Cardiac fibroblast (primary cell): ENCODE measurements at regions not wholly inside any gene's neighbourhood (a gene's known extent, or its start where the extent isn't known, plus 50 kb on each side); places are given as distances from the start of the nearest gene placed in this dataset.
"Not testable (repeated sequence)": the region's sequence is repeated elsewhere in the genome, so short reads cannot be mapped to it uniquely, and the experiment has no call there.

ENCODE experiments used
- DNase-seq, 2 donors: peaks; one replicate each; pipeline versions ENCODE4 v3.0.0 to v3.0.0-alpha.2; 2010; ENCODE audit warnings: low read depth in 2 of 2
- H3K4me3 ChIP-seq, 2 donors: replicated peaks in 1 of 2; 1 replicate in 1 of 2; 2 replicates in 1 of 2; pipeline ENCODE4 v1.5.1; 2011; ENCODE audit warnings: low read depth in 2 of 2, low read length in 2 of 2, mild to moderate bottlenecking in 2 of 2, moderate library complexity in 1 of 2
- TF ChIP-seq, protein P1 (sequence below): IDR thresholded peaks from one replicate; pipeline ENCODE4 v1.5.1; 2011; ENCODE audit warnings: low read depth, mild to moderate bottlenecking, low read length, inconsistent platforms

DNA sequence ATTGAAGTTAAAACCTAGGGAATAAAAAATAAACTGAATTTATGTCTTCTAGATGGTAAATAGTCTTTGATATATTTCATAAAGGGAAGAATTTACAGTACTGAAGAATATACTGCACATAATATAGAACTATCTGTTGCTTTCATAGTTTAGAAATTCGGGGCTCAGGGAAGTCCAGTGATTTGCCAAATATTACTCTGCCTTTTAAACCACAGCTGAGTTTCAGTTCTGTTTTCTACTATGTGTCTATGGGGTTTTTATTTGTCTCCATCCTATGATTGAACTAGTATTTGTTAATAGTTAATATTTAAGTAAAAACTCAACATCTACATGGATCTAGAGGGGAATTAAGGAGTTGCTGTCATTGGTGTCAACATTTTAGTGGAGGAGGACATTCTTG, 715.0 kb upstream of the CDH8 start:
- DNase-seq, result no peak
- H3K4me3 ChIP-seq, result no peak overlapping the region
- TF ChIP-seq, protein P1, sequence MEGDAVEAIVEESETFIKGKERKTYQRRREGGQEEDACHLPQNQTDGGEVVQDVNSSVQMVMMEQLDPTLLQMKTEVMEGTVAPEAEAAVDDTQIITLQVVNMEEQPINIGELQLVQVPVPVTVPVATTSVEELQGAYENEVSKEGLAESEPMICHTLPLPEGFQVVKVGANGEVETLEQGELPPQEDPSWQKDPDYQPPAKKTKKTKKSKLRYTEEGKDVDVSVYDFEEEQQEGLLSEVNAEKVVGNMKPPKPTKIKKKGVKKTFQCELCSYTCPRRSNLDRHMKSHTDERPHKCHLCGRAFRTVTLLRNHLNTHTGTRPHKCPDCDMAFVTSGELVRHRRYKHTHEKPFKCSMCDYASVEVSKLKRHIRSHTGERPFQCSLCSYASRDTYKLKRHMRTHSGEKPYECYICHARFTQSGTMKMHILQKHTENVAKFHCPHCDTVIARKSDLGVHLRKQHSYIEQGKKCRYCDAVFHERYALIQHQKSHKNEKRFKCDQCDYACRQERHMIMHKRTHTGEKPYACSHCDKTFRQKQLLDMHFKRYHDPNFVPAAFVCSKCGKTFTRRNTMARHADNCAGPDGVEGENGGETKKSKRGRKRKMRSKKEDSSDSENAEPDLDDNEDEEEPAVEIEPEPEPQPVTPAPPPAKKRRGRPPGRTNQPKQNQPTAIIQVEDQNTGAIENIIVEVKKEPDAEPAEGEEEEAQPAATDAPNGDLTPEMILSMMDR, result no peak

DNA sequence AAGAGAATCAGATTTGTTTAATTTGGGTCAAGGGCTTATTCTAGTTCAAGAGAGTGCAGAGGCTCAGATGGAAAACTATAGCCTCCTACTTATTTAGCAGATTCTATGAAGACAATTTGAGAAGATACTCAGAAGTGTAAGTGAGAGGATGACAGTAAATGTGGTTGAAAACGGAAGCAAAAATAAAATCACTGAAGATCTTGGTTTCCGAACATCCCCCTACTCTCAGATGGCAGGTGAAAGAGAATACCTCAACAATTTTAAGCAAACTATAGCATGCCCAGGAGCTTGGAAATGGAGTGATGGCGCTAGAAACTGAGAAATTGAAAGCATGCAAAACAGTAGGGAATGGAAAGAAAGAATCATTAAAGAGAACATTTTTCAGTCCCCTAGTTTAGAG, 705.5 kb upstream of the CDH8 start:
- DNase-seq, result no peak
- TF ChIP-seq, protein P1, result no peak
- H3K4me3 ChIP-seq, result no peak overlapping the region

DNA sequence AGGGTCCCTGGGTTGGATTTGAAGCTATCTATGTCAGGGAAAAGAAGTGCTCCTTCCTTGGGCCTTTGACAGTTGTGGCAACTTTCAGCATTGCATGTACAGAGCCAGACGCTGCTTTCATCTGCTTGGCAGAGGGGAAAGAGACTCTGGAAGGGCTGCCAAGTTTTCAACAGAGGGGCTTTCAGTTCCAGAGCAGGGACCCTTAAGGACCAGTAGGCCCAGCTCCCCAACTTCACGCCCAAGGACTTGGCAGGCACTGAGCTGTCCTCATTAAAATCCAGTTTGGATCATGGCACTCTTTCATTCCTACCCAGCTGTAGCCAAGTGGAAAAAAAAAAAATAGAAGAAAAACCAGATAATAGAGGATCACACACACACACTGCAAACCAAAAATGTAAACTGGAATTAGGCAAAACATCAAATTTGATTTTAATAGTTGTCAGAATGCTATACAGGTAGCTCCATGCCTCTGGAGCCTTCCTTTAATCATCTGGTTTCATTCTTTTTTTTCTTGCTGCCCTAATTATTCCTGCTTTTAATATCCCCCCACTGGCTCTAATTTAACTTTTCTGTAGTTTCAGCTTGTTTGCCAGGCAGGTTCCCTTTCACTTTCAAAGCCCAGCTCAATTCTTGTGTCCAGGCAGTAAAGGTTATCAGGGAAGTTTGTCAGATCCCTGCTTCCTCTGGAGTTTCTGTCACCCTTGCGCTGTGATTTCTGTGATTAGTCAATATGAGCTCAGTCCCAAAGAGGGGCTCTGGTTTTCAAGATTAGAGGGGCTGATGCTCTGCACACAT, 702.6 kb upstream of the CDH8 start:
- DNase-seq, result no peak
- no peak overlapping the region for H3K4me3 ChIP-seq

DNA sequence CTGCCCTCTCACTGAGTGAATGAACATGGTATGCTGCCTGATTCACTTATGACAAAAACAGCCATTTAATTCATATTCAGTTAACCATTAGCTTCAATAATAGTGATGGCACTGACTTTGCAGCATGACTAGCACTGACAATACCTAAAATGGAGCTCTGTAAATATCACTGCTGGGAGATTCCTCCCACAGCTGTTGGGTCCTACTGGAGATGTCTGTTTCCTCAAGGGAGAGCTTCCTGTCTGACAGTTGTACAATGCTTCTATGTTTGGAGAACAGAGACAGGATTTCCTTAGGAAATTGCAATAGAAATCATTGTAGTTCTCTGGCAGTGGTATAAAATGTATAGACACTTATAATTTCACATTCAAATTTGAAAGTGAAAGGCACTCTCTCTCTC, 695.9 kb upstream of the CDH8 start:
- no peak overlapping the region for H3K4me3 ChIP-seq
- no peak for DNase-seq
- TF ChIP-seq, protein P1, result no peak

More for the DNA sequence above, 702.6 kb upstream of the CDH8 start:
- TF ChIP-seq, protein P1, result no peak

DNA sequence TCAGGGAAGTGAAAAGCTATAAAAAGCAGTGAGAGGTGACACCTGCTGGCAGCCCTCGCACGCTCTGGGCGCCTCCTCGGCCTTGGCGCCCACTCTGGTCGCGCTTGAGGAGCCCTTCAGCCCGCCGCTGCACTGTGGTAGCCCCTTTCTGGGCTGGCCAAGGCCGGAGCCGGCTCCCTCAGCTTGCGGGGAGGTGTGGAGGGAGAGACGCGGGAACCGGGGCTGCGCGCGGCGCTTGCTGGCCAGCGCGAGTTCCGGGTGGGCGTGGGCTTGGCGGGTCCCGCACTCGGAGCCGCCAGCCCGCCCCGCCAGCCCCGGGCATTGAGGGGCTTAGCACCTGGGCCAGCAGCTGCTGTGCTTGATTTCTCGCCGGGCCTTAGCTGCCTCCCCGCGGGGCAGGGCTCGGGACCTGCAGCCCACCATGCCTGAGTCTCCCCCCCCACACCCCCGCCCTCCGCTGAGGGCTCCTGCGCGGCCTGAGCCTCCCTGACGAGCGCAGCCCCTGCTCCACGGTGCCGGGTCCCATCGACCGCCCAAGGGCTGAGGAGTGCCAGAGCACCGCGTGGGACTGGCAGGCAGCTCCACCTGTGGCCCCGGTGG, 688.5 kb upstream of the CDH8 start:
- not testable (repeated sequence) for H3K4me3 ChIP-seq, DNase-seq

DNA sequence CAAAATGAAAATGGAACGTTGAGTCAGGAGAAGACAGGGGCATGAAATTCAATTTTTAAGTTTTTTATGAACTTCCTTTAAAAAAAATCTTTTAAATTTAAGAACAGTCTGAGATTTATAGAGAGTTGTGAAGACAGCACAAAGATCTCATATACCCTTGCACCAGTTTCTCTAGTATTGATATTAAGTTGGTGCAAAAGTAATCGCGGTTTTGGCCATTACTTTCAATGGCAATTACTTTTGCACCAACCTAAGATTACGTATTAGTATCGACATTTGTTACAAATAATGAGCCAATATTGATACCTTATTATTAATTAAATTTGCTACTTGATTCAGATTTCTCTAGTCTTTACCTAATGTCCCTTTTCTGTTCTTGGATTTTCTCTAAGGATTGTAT, 684.4 kb upstream of the CDH8 start:
- TF ChIP-seq, protein P1, result no peak
- no peak overlapping the region for H3K4me3 ChIP-seq
- DNase-seq, result no peak

DNA sequence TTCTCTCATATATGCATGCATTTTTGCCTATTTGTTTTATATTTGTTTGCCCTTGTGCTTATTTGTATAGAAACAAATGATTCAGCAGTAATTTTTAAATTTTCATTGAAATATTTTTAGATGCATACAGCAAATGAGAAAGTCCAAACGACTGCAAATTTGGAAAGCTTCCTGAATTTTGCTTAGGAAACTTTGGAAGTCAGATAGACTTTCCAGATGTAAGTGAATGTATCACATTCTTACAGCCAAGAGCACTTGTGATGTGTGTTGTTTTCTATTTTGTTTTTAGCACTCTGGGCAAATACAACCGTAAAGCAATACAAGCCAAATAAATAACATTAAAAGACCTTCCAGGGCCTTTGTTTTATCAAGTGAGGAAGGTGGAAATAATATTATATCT, 680.8 kb upstream of the CDH8 start:
- no peak for DNase-seq
- no peak overlapping the region for H3K4me3 ChIP-seq
- TF ChIP-seq, protein P1, result no peak
